ENCODE measurements at regions not wholly inside any gene's neighbourhood (a gene's known extent, or its start where the extent isn't known, plus 50 kb on each side); places are given as distances from the start of the nearest gene placed in this dataset.

DNA sequence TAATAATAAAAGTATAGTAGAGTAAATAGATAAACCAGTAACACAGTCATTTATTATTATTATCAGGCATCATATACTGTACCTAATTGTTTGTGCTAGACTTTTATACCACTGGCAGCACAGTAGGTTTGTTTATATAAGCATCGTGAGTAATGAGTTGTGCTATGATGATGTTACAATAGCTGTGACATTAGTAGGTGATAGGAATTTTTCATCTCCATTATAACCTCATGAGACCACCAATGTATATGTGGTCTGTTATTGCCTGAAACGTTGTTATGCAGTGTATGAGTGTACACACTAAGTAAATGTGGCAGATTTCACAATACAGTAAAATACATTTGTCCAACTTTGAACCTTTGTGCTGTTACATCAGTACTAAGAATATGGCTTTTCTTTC is 72.7 kb upstream of the SPATA31D4 start:
- dilution Hi-C loops (cut with MboI; ENCODE audit: extremely low pct_ligation_motif_present, low sequenced_read_pairs): no loop called here
- H3K27me3 ChIP-seq (ENCODE audit: control insufficient read depth, extremely low read depth, insufficient read depth, low read length): no peaks in the 10 kb centered on the region
- no peak overlapping the region for H2AFZ ChIP-seq (ENCODE audit: control insufficient read depth, low read length)
- TF ChIP-seq EZH2 (IDR thresholded peaks at IDR 0.05; ENCODE audit: low read length): no peak
- TF ChIP-seq, protein P1, sequence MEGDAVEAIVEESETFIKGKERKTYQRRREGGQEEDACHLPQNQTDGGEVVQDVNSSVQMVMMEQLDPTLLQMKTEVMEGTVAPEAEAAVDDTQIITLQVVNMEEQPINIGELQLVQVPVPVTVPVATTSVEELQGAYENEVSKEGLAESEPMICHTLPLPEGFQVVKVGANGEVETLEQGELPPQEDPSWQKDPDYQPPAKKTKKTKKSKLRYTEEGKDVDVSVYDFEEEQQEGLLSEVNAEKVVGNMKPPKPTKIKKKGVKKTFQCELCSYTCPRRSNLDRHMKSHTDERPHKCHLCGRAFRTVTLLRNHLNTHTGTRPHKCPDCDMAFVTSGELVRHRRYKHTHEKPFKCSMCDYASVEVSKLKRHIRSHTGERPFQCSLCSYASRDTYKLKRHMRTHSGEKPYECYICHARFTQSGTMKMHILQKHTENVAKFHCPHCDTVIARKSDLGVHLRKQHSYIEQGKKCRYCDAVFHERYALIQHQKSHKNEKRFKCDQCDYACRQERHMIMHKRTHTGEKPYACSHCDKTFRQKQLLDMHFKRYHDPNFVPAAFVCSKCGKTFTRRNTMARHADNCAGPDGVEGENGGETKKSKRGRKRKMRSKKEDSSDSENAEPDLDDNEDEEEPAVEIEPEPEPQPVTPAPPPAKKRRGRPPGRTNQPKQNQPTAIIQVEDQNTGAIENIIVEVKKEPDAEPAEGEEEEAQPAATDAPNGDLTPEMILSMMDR (optimal IDR thresholded peaks at IDR 0.05 in 1 of 3, IDR thresholded peaks at IDR 0.05 in 1 of 3, conservative IDR thresholded peaks at IDR 0.05 in 1 of 3; ENCODE audit: extremely low read depth in 1 of 3, insufficient read depth in 2 of 3, low read length in 3 of 3): no peak
- no peaks in the 10 kb centered on the region for H4K20me1 ChIP-seq (ENCODE audit: control insufficient read depth, extremely low read depth, insufficient read depth, low read length)
- H3K9me1 ChIP-seq (ENCODE audit: control insufficient read depth, extremely low read depth, insufficient read depth, low read length): no peaks in the 10 kb centered on the region
- no peaks in the 10 kb centered on the region for H3K9me3 ChIP-seq (ENCODE audit: control insufficient read depth, low read depth, low read length)
- H3K36me3 ChIP-seq (ENCODE audit: control insufficient read depth in 2 of 2, extremely low read depth in 1 of 2, insufficient read depth in 2 of 2, low read length in 2 of 2): no peaks in the 10 kb centered on the region
- no peak for DNase-seq (ENCODE audit: low read depth, low spot score)
- no peak for FAIRE-seq
- no peaks in the 10 kb centered on the region for H3K4me1 ChIP-seq (ENCODE audit: control insufficient read depth, extremely low read depth, insufficient read depth, low read length)
- H3K4me3 ChIP-seq (ENCODE audit: control insufficient read depth in 2 of 3, extremely low read depth in 1 of 3, insufficient read depth in 2 of 3, low read depth in 1 of 3, low read length in 3 of 3): no peak overlapping the region
- H3K79me2 ChIP-seq (ENCODE audit: control insufficient read depth, insufficient read depth, low read length): no peaks in the 10 kb centered on the region
- H3K27ac ChIP-seq (ENCODE audit: control insufficient read depth, insufficient read depth, low read length): no peak overlapping the region
- no peak overlapping the region for H3K4me2 ChIP-seq (ENCODE audit: control insufficient read depth, extremely low read depth, insufficient read depth, low read depth, low read length)
- H3K9ac ChIP-seq (ENCODE audit: control insufficient read depth, extremely low read depth, insufficient read depth, low read length): no peak overlapping the region

DNA sequence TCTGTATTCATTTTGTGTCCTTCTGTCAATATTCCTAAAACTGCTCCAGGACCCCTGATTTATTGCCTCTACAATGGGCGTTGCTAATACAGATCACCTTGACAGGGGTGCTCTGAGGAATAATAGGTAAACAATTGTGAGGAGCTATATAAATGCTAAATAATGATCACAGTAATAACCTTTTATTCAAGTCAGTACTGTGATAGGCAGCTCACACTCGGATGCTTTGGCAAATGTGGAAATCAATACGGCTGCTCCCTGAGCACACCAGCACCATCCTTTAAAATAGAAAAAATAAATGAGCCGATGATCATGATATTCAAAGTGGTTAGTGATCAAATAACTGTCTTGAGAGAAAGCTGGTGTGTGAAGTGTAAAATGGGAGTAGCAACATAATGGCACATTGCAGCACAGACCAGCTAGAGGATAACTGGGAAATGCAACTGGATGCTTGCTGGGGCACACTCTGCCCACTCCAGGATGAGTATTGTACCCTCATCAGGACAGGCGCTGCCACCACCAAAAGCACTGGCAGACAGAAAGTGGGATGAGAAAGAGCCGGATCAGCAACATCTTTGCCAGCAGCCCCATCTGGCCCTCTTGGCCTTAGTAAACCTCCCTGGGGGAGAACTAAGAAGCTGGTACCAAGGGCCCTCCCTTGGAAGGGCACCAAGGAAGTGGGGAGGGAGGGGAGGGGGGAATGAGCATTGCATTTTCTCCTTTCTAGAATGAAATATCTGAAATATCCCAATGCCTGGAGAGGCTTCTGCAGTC is 69.4 kb upstream of the SPATA31D4 start:
- dilution Hi-C loops (cut with MboI; ENCODE audit: extremely low pct_ligation_motif_present, low sequenced_read_pairs): no loop called here
- Histone ChIP-seq H3K4me3 (ENCODE audit: control insufficient read depth in 2 of 3, extremely low read depth in 1 of 3, insufficient read depth in 2 of 3, low read depth in 1 of 3, low read length in 3 of 3) (no peak overlapping the region), H3K4me1 (ENCODE audit: control insufficient read depth, extremely low read depth, insufficient read depth, low read length) (peaks cover 9% of the 10 kb centered on the region), H3K4me2 (ENCODE audit: control insufficient read depth, extremely low read depth, insufficient read depth, low read depth, low read length) (no peak overlapping the region), H3K9me1 (ENCODE audit: control insufficient read depth, extremely low read depth, insufficient read depth, low read length) (no peaks in the 10 kb centered on the region), H4K20me1 (ENCODE audit: control insufficient read depth, extremely low read depth, insufficient read depth, low read length) (no peaks in the 10 kb centered on the region), H3K79me2 (ENCODE audit: control insufficient read depth, insufficient read depth, low read length) (no peaks in the 10 kb centered on the region), H3K9me3 (ENCODE audit: control insufficient read depth, low read depth, low read length) (no peaks in the 10 kb centered on the region), H3K27ac (ENCODE audit: control insufficient read depth, insufficient read depth, low read length) (no peak overlapping the region), H3K27me3 (ENCODE audit: control insufficient read depth, extremely low read depth, insufficient read depth, low read length) (no peaks in the 10 kb centered on the region), H2AFZ (ENCODE audit: control insufficient read depth, low read length) (no peak overlapping the region), H3K36me3 (ENCODE audit: control insufficient read depth in 2 of 2, extremely low read depth in 1 of 2, insufficient read depth in 2 of 2, low read length in 2 of 2) (no peaks in the 10 kb centered on the region), H3K9ac (ENCODE audit: control insufficient read depth, extremely low read depth, insufficient read depth, low read length) (no peak overlapping the region)
- no peak for TF ChIP-seq EZH2 (IDR thresholded peaks at IDR 0.05; ENCODE audit: low read length)
- TF ChIP-seq, protein P1 (optimal IDR thresholded peaks at IDR 0.05 in 1 of 3, IDR thresholded peaks at IDR 0.05 in 1 of 3, conservative IDR thresholded peaks at IDR 0.05 in 1 of 3; ENCODE audit: extremely low read depth in 1 of 3, insufficient read depth in 2 of 3, low read length in 3 of 3): no peak
- no peak for FAIRE-seq
- DNase-seq (ENCODE audit: low read depth, low spot score): no peak
